Breast epithelium (tissue), 4 donors: ENCODE measurements at regions not wholly inside any gene's neighbourhood (a gene's known extent, or its start where the extent isn't known, plus 50 kb on each side); places are given as distances from the start of the nearest gene placed in this dataset.

Experiments
- DNase-seq, 2 donors: peaks; one replicate each; pipeline ENCODE4 v3.0.0-alpha.2; 2019; ENCODE audit warnings: low spot score in 2 of 2
- H3K27ac ChIP-seq, 2 donors: fragments of 200-600 bp; sonication (generic) in 1 of 2; one replicate each; pipeline ENCODE4 v1.5.1; 2016 to 2019; ENCODE audit warnings: mild to moderate bottlenecking in 1 of 2
- H3K27me3 ChIP-seq, 2 donors: fragments of 200-600 bp; sonication (generic) in 1 of 2; one replicate each; pipeline versions ENCODE4 v1.5.1 to v1.6.0; 2017 to 2019; ENCODE audit warnings: control low read depth in 1 of 2, mild to moderate bottlenecking in 1 of 2
- H3K36me3 ChIP-seq: fragments of 200-600 bp; one replicate; pipeline ENCODE4 v1.5.1; 2019
- H3K4me1 ChIP-seq, 2 donors: fragments of 200-600 bp; sonication (generic); one replicate each; pipeline ENCODE4 v1.5.1; 2016 to 2019; ENCODE audit warnings: control low read depth in 1 of 2
- H3K4me3 ChIP-seq, 3 donors: fragments of 200-600 bp; sonication (generic); 1 replicate in 2 of 3; 2 replicates in 1 of 3; pipeline ENCODE4 v1.5.1; 2016 to 2019; ENCODE audit warnings: mild to moderate bottlenecking in 3 of 3, moderate library complexity in 2 of 3
- H3K9me3 ChIP-seq, 2 donors: fragments of 200-600 bp; sonication (generic) in 1 of 2; one replicate each; pipeline ENCODE4 v1.5.1; 2016 to 2019; ENCODE audit warnings: control low read depth in 1 of 2
- POLR2A ChIP-seq: fragments of 450-650 bp; IDR thresholded peaks from one replicate; pipeline ENCODE4 v1.6.1; 2016; ENCODE audit warnings: antibody characterized with exemption, mild to moderate bottlenecking, moderate library complexity
- POLR2AphosphoS5 ChIP-seq, 3 donors: sonication (generic); formaldehyde crosslinking; IDR thresholded peaks; one replicate each; pipeline ENCODE4 v1.6.1; 2017; ENCODE audit warnings: antibody characterized with exemption in 3 of 3
- intact Hi-C: fragments of 100-400 bp; cut with DNase I; formaldehyde crosslinking; loops from one replicate; pipeline ENCODE4 v1.15.1; 2023; ENCODE audit warnings: low total_unique reads
- TF ChIP-seq, protein P1 (sequence below), 3 donors: fragments of 450-650 bp; IDR thresholded peaks; one replicate each; pipeline ENCODE4 v1.5.1; 2016 to 2017; ENCODE audit warnings: antibody characterized with exemption in 3 of 3, mild to moderate bottlenecking in 3 of 3, moderate library complexity in 3 of 3

DNA sequence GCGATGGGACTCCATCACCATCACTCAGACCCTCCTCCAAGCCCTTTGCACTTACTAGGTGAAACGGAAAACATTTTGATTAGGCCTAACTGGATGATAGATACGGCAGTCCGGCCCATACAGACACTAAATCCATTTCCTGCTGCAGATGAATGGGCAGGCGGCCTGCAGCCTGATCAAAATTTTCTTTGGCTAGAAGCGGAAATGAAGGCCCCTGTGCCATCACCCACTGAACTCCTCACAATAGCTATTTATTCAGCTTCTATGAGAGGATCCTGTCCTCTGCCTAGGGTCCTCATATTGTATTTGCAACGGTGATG lies 200.5 kb downstream of the OMA1 start:
- TF ChIP-seq POLR2AphosphoS5 (IDR thresholded peaks at IDR 0.05) = no peak
- TF ChIP-seq POLR2A = no peak
- TF ChIP-seq, protein P1, sequence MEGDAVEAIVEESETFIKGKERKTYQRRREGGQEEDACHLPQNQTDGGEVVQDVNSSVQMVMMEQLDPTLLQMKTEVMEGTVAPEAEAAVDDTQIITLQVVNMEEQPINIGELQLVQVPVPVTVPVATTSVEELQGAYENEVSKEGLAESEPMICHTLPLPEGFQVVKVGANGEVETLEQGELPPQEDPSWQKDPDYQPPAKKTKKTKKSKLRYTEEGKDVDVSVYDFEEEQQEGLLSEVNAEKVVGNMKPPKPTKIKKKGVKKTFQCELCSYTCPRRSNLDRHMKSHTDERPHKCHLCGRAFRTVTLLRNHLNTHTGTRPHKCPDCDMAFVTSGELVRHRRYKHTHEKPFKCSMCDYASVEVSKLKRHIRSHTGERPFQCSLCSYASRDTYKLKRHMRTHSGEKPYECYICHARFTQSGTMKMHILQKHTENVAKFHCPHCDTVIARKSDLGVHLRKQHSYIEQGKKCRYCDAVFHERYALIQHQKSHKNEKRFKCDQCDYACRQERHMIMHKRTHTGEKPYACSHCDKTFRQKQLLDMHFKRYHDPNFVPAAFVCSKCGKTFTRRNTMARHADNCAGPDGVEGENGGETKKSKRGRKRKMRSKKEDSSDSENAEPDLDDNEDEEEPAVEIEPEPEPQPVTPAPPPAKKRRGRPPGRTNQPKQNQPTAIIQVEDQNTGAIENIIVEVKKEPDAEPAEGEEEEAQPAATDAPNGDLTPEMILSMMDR (IDR thresholded peaks at IDR 0.05) = no peak
- H3K27ac ChIP-seq = no peak overlapping the region
- H3K36me3 ChIP-seq = no peaks in the 10 kb centered on the region
- no peaks in the 10 kb centered on the region for H3K4me1 ChIP-seq
- no peak overlapping the region for H3K4me3 ChIP-seq
- no peak for DNase-seq
- H3K27me3 ChIP-seq = no peaks in the 10 kb centered on the region
- H3K9me3 ChIP-seq = no peaks in the 10 kb centered on the region
- intact Hi-C loops = no loop called here

DNA sequence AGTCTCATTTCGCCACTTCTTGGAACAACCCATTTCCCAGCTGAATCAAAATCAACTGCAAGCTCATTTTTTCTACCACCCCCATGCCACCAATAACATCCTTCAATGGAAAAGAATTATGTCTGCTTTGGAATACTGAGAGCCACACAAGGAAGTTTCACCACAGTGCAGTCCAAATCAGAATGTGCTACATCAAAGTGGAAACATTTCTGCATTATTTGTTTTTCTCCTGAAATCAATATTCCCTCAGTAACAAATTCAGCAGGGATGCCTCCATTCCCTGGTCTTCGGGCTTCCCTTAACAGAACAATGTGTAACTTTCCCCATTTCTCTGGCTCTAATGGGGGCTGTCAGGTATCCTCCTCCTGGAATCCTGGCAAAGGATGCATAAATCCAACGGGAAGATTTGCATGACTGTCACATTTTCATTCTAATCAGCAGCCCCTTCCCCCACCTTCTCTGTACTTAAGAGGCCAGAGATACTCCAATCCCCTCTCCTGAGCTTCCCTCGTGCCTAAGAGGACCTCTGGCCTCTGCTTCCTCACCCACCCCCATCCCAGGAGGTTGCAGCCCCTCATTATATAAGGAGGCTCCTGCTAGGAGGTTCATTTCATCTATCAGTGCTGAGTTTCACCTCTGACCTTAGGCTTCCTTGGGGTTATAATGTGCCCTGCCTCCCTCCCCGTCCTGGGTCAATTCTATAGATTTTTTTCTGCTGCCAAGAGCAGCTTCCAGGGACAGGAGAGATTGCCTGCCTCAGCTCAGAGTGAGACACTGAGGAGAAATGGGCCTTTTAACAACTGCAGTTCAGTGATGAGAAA lies 201.1 kb downstream of the OMA1 start:
- no peaks in the 10 kb centered on the region for H3K9me3 ChIP-seq
- TF ChIP-seq, protein P1 (IDR thresholded peaks at IDR 0.05) = no peak
- TF ChIP-seq POLR2AphosphoS5 (IDR thresholded peaks at IDR 0.05) = no peak
- TF ChIP-seq POLR2A = no peak
- H3K36me3 ChIP-seq = no peaks in the 10 kb centered on the region
- H3K27me3 ChIP-seq = no peaks in the 10 kb centered on the region
- no peak overlapping the region for H3K27ac ChIP-seq
- no peak overlapping the region for H3K4me3 ChIP-seq
- intact Hi-C loops = no loop called here
- no peaks in the 10 kb centered on the region for H3K4me1 ChIP-seq
- DNase-seq = no peak

DNA sequence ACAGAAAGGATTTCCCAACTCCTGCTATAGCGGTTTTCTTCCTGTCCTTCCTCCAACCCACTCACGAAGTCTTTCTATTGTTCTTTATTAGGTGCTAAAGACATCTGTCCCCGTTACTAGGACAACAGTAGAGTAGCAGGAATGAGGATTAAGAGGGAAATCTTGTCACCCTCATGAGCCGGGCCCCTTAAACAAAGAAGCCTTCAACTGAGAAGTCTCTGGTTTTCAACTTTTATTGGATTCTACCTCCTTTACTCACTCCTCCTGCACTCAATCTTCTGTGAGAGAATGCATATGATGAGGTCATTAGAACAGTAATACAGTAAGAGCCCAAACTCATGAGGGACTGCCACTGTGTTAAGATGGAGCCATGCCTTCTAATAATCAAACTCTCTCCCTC lies 206.3 kb downstream of the OMA1 start:
- DNase-seq = no peak
- TF ChIP-seq, protein P1 (IDR thresholded peaks at IDR 0.05) = no peak

DNA sequence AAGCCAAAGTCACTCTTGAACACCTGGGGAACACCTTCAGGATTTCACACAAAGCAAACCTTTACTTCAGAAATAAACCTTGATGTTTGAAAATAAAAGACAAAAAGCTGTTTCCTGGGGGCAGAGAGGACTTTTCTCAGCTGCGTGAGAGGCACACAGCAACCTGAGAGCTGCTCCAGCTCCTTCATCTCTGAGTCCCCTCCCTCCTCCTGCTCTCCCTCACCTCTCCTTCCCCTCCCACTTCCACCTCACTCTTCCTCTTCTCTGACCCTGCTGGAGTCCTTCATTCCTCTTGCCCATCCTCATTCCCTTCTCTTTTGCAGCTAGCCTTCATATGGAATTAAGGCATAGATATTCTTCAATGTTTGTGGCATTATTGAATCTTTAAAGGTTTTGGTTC lies 208.4 kb downstream of the OMA1 start:
- H3K9me3 ChIP-seq = no peaks in the 10 kb centered on the region
- intact Hi-C loops = no loop called here
- H3K27me3 ChIP-seq = no peaks in the 10 kb centered on the region
- TF ChIP-seq POLR2A = no peak
- TF ChIP-seq, protein P1 (IDR thresholded peaks at IDR 0.05) = no peak
- TF ChIP-seq POLR2AphosphoS5 (IDR thresholded peaks at IDR 0.05) = no peak
- no peak for DNase-seq
- H3K27ac ChIP-seq = no peak overlapping the region
- no peaks in the 10 kb centered on the region for H3K36me3 ChIP-seq
- no peaks in the 10 kb centered on the region for H3K4me1 ChIP-seq
- no peak overlapping the region for H3K4me3 ChIP-seq

More for the DNA sequence above, 206.3 kb downstream of the OMA1 start:
- H3K4me3 ChIP-seq = no peak overlapping the region
- intact Hi-C loops = no loop called here
- no peaks in the 10 kb centered on the region for H3K4me1 ChIP-seq
- no peaks in the 10 kb centered on the region for H3K27me3 ChIP-seq
- H3K9me3 ChIP-seq = no peaks in the 10 kb centered on the region
- H3K27ac ChIP-seq = no peak overlapping the region
- H3K36me3 ChIP-seq = no peaks in the 10 kb centered on the region

DNA sequence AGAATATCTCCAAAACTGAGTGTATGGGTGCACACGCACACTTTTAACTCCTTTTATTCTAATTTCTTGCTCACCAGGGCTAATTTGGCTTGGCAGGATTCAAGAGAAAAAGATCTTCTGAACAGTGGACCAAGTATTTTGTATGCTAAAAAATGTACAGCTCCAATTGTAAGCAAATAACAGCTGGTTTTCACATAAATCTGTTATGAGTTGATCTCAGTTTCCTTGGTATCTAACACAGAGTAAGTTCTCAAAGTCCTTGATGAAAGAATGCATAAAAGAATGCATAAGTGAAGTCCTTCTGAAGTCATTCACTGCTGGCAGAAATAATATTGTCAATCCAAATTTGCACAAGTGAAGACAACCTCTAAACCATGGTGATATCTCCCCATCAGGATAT lies 213.0 kb downstream of the OMA1 start:
- Histone ChIP-seq H3K27me3 (no peaks in the 10 kb centered on the region), H3K4me3 (no peak overlapping the region), H3K9me3 (no peaks in the 10 kb centered on the region), H3K4me1 (no peaks in the 10 kb centered on the region), H3K36me3 (no peaks in the 10 kb centered on the region), H3K27ac (no peak overlapping the region)
- intact Hi-C loops = no loop called here
- no peak for TF ChIP-seq POLR2AphosphoS5 (IDR thresholded peaks at IDR 0.05)
- no peak for TF ChIP-seq POLR2A
- TF ChIP-seq, protein P1 (IDR thresholded peaks at IDR 0.05) = no peak
- no peak for DNase-seq
